Fibroblast of skin of left quadriceps (primary cell): ENCODE measurements at regions not wholly inside any gene's neighbourhood (a gene's known extent, or its start where the extent isn't known, plus 50 kb on each side); places are given as distances from the start of the nearest gene placed in this dataset.
A peak's percentile ranks its signal among the peaks of the same experiment; 100 is the strongest.

Experiments
- DNase-seq, 2 experiments: peaks; one replicate each; pipeline ENCODE4 v3.0.0-alpha.2; 2013; ENCODE audit warnings: low read depth in 2 of 2

GRCh38 chr1:57800376-57800775, 376.5 kb upstream of the DAB1 start:
- no peak for DNase-seq

- no peak for DNase-seq
These were observed 375.7 kb upstream of the DAB1 start for GRCh38 chr1:57799490-57800115.

- DNase-seq: no peak
These were observed 374.7 kb upstream of the DAB1 start for GRCh38 chr1:57798543-57798942.

GRCh38 chr1:57797084-57797483, 373.2 kb upstream of the DAB1 start:
- DNase-seq: no peak

GRCh38 chr1:57796616-57797015, 372.8 kb upstream of the DAB1 start:
- no peak for DNase-seq

GRCh38 chr1:57795886-57796285, 372.0 kb upstream of the DAB1 start:
- no peak for DNase-seq

- no peak for DNase-seq
These were observed 370.2 kb upstream of the DAB1 start for GRCh38 chr1:57794078-57794477.

GRCh38 chr1:57791497-57791896, 367.6 kb upstream of the DAB1 start:
- no peak for DNase-seq

GRCh38 chr1:57789936-57790335, 366.1 kb upstream of the DAB1 start:
- no peak for DNase-seq

- peak in 1 of 2 experiments; percentile 5 for DNase-seq
These were observed 364.5 kb upstream of the DAB1 start for GRCh38 chr1:57788313-57788712.

- DNase-seq: no peak
These were observed 360.5 kb upstream of the DAB1 start for GRCh38 chr1:57784356-57784755.

GRCh38 chr1:57782357-57782756, 358.5 kb upstream of the DAB1 start:
- no peak for DNase-seq

GRCh38 chr1:57772580-57773195, 348.8 kb upstream of the DAB1 start:
- DNase-seq: no peak

GRCh38 chr1:57770772-57771171, 346.9 kb upstream of the DAB1 start:
- DNase-seq: no peak

GRCh38 chr1:57770236-57770635, 346.4 kb upstream of the DAB1 start:
- DNase-seq: no peak

- no peak for DNase-seq
These were observed 337.8 kb upstream of the DAB1 start for GRCh38 chr1:57761628-57762027.

- no peak for DNase-seq
These were observed 329.0 kb upstream of the DAB1 start for GRCh38 chr1:57752843-57753242.

- DNase-seq: no peak
These were observed 324.9 kb upstream of the DAB1 start for GRCh38 chr1:57748719-57749118.

GRCh38 chr1:57747818-57748217, 324.0 kb upstream of the DAB1 start:
- no peak for DNase-seq

GRCh38 chr1:57741521-57741920, 317.7 kb upstream of the DAB1 start:
- DNase-seq: no peak

- no peak for DNase-seq
These were observed 313.1 kb upstream of the DAB1 start for GRCh38 chr1:57736940-57737339.

GRCh38 chr1:57729181-57729580, 305.3 kb upstream of the DAB1 start:
- DNase-seq: no peak

GRCh38 chr1:57727121-57727520, 303.3 kb upstream of the DAB1 start:
- no peak for DNase-seq

- DNase-seq: no peak
These were observed 301.5 kb upstream of the DAB1 start for GRCh38 chr1:57725318-57725717.
